Smooth muscle cell (in vitro differentiated cells): ENCODE measurements at regions not wholly inside any gene's neighbourhood (a gene's known extent, or its start where the extent isn't known, plus 50 kb on each side); places are given as distances from the start of the nearest gene placed in this dataset.

Experiments used
- DNase-seq: peaks from one replicate; lab custom pipeline; 2025; ENCODE audit not compliant: unreplicated experiment; lab: John Stamatoyannopoulos, UW
- H2AFZ ChIP-seq: fragments of 200-600 bp; sonication (generic); 2 replicates; pipeline ENCODE4 v1.6.0; 2016; ENCODE audit warnings: antibody characterized with exemption, low read depth, mild to moderate bottlenecking
- H3F3A ChIP-seq: fragments of 200-600 bp; sonication (generic); 2 replicates; pipeline ENCODE4 v1.6.0; 2017; ENCODE audit warnings: antibody characterized with exemption, low read depth
- H3K27ac ChIP-seq: fragments of 200-600 bp; sonication (generic); 2 replicates; pipeline ENCODE4 v1.5.1; 2016; ENCODE audit warnings: low read depth, mild to moderate bottlenecking
- H3K27me3 ChIP-seq: fragments of 200-600 bp; sonication (generic); 2 replicates; pipeline ENCODE4 v1.6.1; 2016; ENCODE audit warnings: low read depth, mild to moderate bottlenecking
- H3K36me3 ChIP-seq: fragments of 200-600 bp; sonication (generic); 2 replicates; pipeline ENCODE4 v1.5.1; 2016; ENCODE audit warnings: low read depth
- H3K4me1 ChIP-seq: fragments of 200-600 bp; sonication (generic); 2 replicates; pipeline ENCODE4 v1.5.1; 2016; ENCODE audit warnings: low read depth
- H3K4me2 ChIP-seq: fragments of 200-600 bp; sonication (generic); 2 replicates; pipeline ENCODE4 v1.6.0; 2016; ENCODE audit warnings: mild to moderate bottlenecking
- H3K4me3 ChIP-seq: fragments of 200-600 bp; sonication (generic); 2 replicates; pipeline ENCODE4 v1.5.1; 2016; ENCODE audit warnings: mild to moderate bottlenecking
- H3K79me2 ChIP-seq: fragments of 200-600 bp; sonication (generic); 2 replicates; pipeline ENCODE4 v1.6.0; 2016; ENCODE audit warnings: low read depth, mild to moderate bottlenecking
- H3K9ac ChIP-seq: fragments of 200-600 bp; sonication (generic); 2 replicates; pipeline ENCODE4 v1.6.0; 2016; ENCODE audit warnings: low read depth
- H3K9me3 ChIP-seq: fragments of 200-600 bp; sonication (generic); replicated peaks from 2 replicates; pipeline ENCODE4 v1.5.1; 2016; ENCODE audit warnings: low read depth
- H4K20me1 ChIP-seq: fragments of 200-600 bp; sonication (generic); 2 replicates; pipeline ENCODE4 v1.6.0; 2016; ENCODE audit warnings: low read depth
- WGBS: methylation state at CpG from one replicate; pipeline ENCODE4 v1.1.7; 2016; ENCODE audit warnings: low lambda C conversion rate; 5-methylcytosine and 5-hydroxymethylcytosine counted together
- TF ChIP-seq, protein P1 (sequence below): fragments of 200-600 bp; sonication (generic); IDR thresholded peaks from 2 replicates; pipeline ENCODE4 v1.5.1; 2017; ENCODE audit warnings: borderline replicate concordance, mild to moderate bottlenecking, antibody characterized with exemption; ENCODE audit not compliant: insufficient read depth, poor library complexity, severe bottlenecking

DNA sequence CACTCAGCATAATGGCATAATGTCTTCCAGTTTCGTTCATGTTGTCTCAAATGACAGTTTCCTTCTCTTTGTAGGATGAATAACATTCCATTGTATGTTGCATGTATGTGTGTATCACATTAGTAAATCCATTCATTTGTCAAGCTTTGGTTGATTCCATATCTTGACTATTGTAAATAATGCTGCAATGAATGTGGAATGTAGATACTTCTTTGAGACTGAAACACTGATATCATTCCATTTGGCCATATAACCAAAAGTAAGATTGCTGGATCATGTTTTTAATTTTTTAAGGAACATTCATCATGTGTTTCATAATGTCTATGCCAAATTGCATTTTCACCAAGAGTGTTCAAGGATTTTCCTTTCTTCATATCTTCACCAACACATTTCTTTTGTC is 1711.4 kb upstream of the PIK3C3 start:
- H3K27ac ChIP-seq: no peak overlapping the region
- no peak overlapping the region for H2AFZ ChIP-seq
- no peaks in the 10 kb centered on the region for H3K4me1 ChIP-seq
- H3K4me3 ChIP-seq: no peak overlapping the region
- DNase-seq: no peak
- no peaks in the 10 kb centered on the region for H3K27me3 ChIP-seq
- no peak overlapping the region for H3K4me2 ChIP-seq
- H3K9ac ChIP-seq: no peak overlapping the region
- H3F3A ChIP-seq: no peaks in the 10 kb centered on the region
- TF ChIP-seq, protein P1, sequence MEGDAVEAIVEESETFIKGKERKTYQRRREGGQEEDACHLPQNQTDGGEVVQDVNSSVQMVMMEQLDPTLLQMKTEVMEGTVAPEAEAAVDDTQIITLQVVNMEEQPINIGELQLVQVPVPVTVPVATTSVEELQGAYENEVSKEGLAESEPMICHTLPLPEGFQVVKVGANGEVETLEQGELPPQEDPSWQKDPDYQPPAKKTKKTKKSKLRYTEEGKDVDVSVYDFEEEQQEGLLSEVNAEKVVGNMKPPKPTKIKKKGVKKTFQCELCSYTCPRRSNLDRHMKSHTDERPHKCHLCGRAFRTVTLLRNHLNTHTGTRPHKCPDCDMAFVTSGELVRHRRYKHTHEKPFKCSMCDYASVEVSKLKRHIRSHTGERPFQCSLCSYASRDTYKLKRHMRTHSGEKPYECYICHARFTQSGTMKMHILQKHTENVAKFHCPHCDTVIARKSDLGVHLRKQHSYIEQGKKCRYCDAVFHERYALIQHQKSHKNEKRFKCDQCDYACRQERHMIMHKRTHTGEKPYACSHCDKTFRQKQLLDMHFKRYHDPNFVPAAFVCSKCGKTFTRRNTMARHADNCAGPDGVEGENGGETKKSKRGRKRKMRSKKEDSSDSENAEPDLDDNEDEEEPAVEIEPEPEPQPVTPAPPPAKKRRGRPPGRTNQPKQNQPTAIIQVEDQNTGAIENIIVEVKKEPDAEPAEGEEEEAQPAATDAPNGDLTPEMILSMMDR: no peak
- no peaks in the 10 kb centered on the region for H3K36me3 ChIP-seq
- WGBS: 74% methylated on average over 1 of the region's 1 CpG
- H3K79me2 ChIP-seq: no peaks in the 10 kb centered on the region
- H4K20me1 ChIP-seq: no peaks in the 10 kb centered on the region
- no peaks in the 10 kb centered on the region for H3K9me3 ChIP-seq

DNA sequence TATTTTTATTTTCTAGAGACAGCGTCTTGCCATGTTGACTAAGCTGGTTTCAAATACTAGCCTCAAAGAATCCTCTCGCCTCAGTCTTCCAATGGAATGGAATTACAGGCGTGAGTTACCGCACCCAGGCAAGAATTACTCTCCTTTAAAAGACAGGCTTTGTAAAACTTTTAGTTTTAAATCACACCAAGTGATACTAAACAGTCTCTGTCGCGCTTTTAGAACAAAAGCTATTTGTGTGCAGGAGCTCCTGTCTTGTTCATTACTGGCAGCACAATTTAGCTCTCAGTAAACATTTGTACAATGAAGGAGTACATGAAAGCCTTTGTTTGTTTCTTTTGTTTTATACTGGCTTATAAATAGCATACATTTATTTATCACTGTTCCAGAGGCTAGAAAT is 1719.2 kb upstream of the PIK3C3 start:
- Histone ChIP-seq H3K4me3 (no peak overlapping the region), H3F3A (no peaks in the 10 kb centered on the region), H2AFZ (no peak overlapping the region), H3K9ac (no peak overlapping the region), H3K9me3 (no peaks in the 10 kb centered on the region), H3K27me3 (no peaks in the 10 kb centered on the region), H3K4me1 (peaks cover 23% of the 10 kb centered on the region), H3K4me2 (no peak overlapping the region), H4K20me1 (no peaks in the 10 kb centered on the region), H3K27ac (no peak overlapping the region), H3K36me3 (no peaks in the 10 kb centered on the region), H3K79me2 (no peaks in the 10 kb centered on the region)
- TF ChIP-seq, protein P1: no peak
- 74% methylated on average over 6 of the region's 6 CpGs for WGBS
- no peak for DNase-seq

DNA sequence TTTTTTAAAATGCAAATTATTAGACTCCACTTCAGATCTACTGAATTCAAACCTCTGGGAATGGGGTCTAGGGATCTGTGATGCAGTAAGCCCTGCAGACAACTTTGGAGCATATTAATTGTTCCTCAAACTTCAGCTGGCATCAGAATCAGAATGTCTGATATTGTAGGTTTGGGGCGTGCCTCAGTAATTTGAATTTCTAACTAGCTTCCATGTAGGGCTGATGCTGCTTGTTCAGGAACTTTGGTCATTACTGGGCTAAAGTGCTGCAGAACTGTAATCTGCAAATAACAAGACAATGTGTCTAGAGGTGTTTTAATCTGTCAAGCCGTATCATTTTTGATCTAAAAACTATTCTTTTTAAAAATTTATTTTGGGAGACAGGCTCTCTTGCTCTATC is 1719.7 kb upstream of the PIK3C3 start:
- H2AFZ ChIP-seq: peak overlapping the region; percentile 51
- H3K9ac ChIP-seq: no peak overlapping the region
- TF ChIP-seq, protein P1: no peak
- H3F3A ChIP-seq: no peaks in the 10 kb centered on the region
- peaks cover 23% of the 10 kb centered on the region for H3K4me1 ChIP-seq
- no peak overlapping the region for H3K27ac ChIP-seq
- no peaks in the 10 kb centered on the region for H3K27me3 ChIP-seq
- no peaks in the 10 kb centered on the region for H3K36me3 ChIP-seq
- no peak for DNase-seq
- WGBS: 94% methylated on average over 2 of the region's 2 CpGs
- no peak overlapping the region for H3K4me3 ChIP-seq
- no peaks in the 10 kb centered on the region for H3K9me3 ChIP-seq
- no peaks in the 10 kb centered on the region for H4K20me1 ChIP-seq
- no peak overlapping the region for H3K4me2 ChIP-seq
- no peaks in the 10 kb centered on the region for H3K79me2 ChIP-seq

DNA sequence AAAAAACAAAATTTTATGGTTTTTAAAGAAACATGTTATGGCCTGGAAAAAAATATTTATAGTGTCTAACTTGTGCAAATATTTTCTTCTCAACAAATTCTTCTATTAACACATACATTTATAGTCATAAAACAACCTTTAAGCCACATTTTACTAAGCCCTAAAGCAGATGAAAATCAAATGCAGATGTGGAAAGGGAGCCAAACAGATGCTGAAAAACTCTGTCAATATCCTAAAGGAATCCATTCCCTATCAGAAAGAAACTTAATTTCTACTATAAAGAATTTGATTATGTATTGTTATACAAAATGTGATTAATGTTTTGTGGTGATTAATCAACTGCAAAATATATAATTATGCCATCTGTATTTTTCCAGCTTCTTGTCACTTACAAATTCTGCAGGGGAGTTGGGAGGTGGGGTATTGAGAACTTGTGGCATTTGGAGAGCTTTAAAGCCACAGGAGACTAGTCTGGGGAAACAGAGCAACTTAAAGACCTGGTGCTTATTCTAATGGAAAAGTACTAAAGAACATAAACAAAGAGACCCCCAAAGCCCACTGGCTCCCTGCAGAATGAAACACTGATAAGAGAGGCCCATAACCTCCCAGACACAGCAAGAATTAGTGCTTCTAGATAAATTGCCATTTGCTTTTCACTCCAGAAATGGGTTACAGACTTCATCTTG is 1721.0 kb upstream of the PIK3C3 start:
- Histone ChIP-seq H3K4me3 (no peak overlapping the region), H3K27me3 (no peaks in the 10 kb centered on the region), H3K9ac (no peak overlapping the region), H4K20me1 (no peaks in the 10 kb centered on the region), H3K4me2 (no peak overlapping the region), H3K79me2 (no peaks in the 10 kb centered on the region), H3K9me3 (no peaks in the 10 kb centered on the region), H3K27ac (no peak overlapping the region), H3K4me1 (peaks cover 23% of the 10 kb centered on the region), H3K36me3 (no peaks in the 10 kb centered on the region), H2AFZ (peak overlapping the region; percentile 51), H3F3A (no peaks in the 10 kb centered on the region)
- no peak for DNase-seq
- TF ChIP-seq, protein P1: no peak
